ENCODE measurements at regions not wholly inside any gene's neighbourhood (a gene's known extent, or its start where the extent isn't known, plus 50 kb on each side); places are given as distances from the start of the nearest gene placed in this dataset.
"Not testable (repeated sequence)": the region's sequence is repeated elsewhere in the genome, so short reads cannot be mapped to it uniquely, and the experiment has no call there.

DNA sequence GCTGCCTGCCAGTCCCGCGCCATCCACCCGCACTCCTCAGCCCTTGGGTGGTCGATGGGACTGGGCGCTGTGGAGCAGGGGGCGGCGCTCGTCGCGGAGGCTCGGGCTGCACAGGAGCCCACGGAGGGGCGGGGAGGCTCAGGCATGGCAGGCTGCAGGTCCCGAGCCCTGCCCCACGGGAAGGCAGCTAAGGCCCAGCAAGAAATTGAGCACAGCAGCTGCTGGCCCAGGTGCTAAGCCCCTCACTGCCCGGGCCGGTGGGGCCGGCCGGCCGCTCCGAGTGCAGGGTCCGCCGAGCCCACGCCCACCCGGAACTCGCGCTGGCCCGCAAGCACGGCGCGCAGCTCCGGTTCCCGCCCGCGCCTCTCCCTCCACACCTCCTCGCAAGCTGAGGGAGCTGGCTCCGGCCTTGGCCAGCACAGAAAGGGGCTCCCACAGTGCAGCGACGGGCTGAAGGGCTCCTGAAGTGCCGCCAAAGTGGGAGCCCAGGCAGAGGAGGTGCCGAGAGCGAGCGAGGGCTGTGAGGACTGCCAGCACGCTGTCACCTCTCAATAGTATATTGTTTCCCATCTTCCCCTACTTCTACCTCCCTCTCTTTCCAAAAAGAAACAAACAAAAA lies 219.6 kb downstream of the BAMBI start:
- TF ChIP-seq, protein P1, sequence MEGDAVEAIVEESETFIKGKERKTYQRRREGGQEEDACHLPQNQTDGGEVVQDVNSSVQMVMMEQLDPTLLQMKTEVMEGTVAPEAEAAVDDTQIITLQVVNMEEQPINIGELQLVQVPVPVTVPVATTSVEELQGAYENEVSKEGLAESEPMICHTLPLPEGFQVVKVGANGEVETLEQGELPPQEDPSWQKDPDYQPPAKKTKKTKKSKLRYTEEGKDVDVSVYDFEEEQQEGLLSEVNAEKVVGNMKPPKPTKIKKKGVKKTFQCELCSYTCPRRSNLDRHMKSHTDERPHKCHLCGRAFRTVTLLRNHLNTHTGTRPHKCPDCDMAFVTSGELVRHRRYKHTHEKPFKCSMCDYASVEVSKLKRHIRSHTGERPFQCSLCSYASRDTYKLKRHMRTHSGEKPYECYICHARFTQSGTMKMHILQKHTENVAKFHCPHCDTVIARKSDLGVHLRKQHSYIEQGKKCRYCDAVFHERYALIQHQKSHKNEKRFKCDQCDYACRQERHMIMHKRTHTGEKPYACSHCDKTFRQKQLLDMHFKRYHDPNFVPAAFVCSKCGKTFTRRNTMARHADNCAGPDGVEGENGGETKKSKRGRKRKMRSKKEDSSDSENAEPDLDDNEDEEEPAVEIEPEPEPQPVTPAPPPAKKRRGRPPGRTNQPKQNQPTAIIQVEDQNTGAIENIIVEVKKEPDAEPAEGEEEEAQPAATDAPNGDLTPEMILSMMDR (IDR thresholded peaks at IDR 0.05) = not testable (repeated sequence)
- TF ChIP-seq EP300 (IDR thresholded peaks at IDR 0.05) = not testable (repeated sequence)
